Gastroesophageal sphincter (tissue), 3 donors: ENCODE measurements at regions not wholly inside any gene's neighbourhood (a gene's known extent, or its start where the extent isn't known, plus 50 kb on each side); places are given as distances from the start of the nearest gene placed in this dataset.

ENCODE experiments used
- POLR2A ChIP-seq, 2 donors: fragments of 450-650 bp; IDR thresholded peaks; one replicate each; pipeline ENCODE4 v1.6.1; 2017; ENCODE audit warnings: antibody characterized with exemption in 2 of 2, mild to moderate bottlenecking in 2 of 2, moderate library complexity in 1 of 2
- POLR2AphosphoS5 ChIP-seq: sonication (generic); formaldehyde crosslinking; IDR thresholded peaks from one replicate; pipeline ENCODE4 v1.6.1; 2017; ENCODE audit warnings: antibody characterized with exemption
- TF ChIP-seq, protein P1 (sequence below), 4 experiments: fragments of 200-600 bp in 2 of 4; fragments of 450-650 bp in 2 of 4; sonication (generic) in 1 of 4; IDR thresholded peaks; one replicate each; pipeline ENCODE4 v1.5.1; 2017 to 2019; ENCODE audit warnings: antibody characterized with exemption in 4 of 4, mild to moderate bottlenecking in 2 of 4, moderate library complexity in 2 of 4

DNA sequence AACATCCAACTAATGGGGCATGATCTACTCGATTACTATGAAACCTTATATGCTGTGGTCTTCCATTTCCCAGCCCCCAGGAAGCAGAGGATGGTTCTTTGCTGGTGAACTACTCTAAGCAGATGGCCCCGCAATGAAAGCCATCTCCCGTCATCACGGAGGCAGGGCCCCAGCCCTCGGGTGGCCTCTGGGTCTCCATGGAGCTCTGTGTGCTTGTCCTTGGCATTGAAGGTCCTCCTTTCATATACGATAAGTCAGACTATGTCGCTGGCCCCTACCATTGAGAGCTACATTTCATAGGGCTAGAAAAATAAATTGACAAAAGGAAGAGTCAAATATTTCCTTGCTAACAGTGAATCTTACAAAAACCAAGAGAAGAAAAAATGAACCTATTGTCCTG lies 416.8 kb downstream of the CMPK2 start:
- TF ChIP-seq, protein P1, sequence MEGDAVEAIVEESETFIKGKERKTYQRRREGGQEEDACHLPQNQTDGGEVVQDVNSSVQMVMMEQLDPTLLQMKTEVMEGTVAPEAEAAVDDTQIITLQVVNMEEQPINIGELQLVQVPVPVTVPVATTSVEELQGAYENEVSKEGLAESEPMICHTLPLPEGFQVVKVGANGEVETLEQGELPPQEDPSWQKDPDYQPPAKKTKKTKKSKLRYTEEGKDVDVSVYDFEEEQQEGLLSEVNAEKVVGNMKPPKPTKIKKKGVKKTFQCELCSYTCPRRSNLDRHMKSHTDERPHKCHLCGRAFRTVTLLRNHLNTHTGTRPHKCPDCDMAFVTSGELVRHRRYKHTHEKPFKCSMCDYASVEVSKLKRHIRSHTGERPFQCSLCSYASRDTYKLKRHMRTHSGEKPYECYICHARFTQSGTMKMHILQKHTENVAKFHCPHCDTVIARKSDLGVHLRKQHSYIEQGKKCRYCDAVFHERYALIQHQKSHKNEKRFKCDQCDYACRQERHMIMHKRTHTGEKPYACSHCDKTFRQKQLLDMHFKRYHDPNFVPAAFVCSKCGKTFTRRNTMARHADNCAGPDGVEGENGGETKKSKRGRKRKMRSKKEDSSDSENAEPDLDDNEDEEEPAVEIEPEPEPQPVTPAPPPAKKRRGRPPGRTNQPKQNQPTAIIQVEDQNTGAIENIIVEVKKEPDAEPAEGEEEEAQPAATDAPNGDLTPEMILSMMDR (IDR thresholded peaks at IDR 0.05) = no peak
- TF ChIP-seq POLR2A (IDR thresholded peaks at IDR 0.05) (no peak), POLR2AphosphoS5 (no peak)
